HTR-8/SVneo (cell line): ENCODE measurements at regions not wholly inside any gene's neighbourhood (a gene's known extent, or its start where the extent isn't known, plus 50 kb on each side); places are given as distances from the start of the nearest gene placed in this dataset.
"Not testable (repeated sequence)": the region's sequence is repeated elsewhere in the genome, so short reads cannot be mapped to it uniquely, and the experiment has no call there.

Source experiments
- DNase-seq: peaks from one replicate; pipeline ENCODE4 v3.0.0; 2011; ENCODE audit warnings: low spot score, mixed read lengths; ENCODE audit not compliant: insufficient read length
- FAIRE-seq: peaks from 2 replicates; lab custom pipeline; 2011; peaks lifted over from hg19 to GRCh38; lab: Jason Lieb, UNC

DNA sequence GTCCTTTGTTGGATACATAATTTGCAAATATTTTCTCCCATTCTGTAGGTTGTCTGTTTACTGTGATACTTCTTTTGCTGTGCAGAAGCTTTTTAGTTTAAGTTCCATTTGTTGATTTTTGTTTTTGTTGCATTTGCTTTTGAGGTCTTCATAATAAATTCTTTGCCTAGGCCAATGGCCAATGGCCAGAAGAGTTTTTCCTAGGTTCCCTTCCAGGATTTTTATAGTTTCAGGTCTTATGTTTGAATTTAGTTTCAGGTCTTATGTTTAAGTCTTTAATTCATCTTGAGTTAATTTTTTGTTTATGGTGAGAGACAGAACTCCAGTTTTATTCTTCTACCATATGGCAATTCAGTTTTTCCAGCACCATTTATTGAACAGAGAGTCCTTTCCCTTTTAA lies 90.1 kb upstream of the GOT2 start:
- FAIRE-seq (no peak), DNase-seq (no peak)

GRCh38 chr16:58821886-58822285 lies 87.8 kb upstream of the GOT2 start:
- FAIRE-seq (no peak), DNase-seq (no peak)

GRCh38 chr16:58820411-58820810 lies 86.3 kb upstream of the GOT2 start:
- no peak for FAIRE-seq

GRCh38 chr16:58815181-58815888 lies 81.2 kb upstream of the GOT2 start:
- no peak for DNase-seq
- FAIRE-seq = no peak

More at GRCh38 chr16:58820411-58820810, 86.3 kb upstream of the GOT2 start:
- no peak for DNase-seq

- DNase-seq = peak; percentile 62
- peak; percentile 72 for FAIRE-seq
Observed at GRCh38 chr16:58814348-58814801, 80.3 kb upstream of the GOT2 start.

DNA sequence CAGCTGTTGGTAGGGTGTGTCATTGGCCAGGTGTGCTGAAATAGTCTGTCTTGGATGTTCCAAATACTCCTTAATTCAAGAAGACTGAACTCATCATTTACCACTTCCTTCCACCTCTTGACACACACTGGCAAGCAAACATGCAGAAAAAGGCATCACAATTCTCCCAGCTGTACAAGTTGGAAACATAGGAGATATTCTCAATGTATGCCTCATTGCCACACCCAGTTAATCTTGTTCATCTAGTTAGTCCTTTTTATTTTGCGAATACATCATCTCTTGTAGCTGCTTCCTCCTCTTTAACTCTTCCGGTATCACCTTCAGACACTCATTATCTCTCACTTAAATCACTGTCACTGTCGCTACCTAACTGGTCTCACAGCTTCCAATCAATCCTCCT lies 75.1 kb upstream of the GOT2 start:
- DNase-seq (no peak), FAIRE-seq (peak; percentile 69)

DNA sequence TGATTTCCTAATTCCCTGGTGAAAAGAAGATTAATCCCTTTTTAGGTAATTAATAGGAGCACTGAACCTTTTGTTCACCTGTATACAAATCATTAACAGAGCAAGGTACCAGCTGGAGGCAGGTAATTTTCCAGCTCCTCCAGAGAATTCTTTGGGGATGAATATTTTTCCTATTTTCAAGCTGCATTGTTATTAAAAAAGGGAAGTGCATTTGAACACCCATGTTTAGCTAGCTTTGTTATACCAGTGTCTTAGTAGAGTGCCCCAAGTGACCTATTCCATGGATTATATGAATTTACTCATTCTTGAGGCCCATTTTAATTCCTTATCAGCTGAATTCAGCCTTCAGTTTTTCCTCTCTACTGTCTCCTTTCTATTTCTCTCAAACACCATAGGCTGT lies 73.2 kb upstream of the GOT2 start:
- DNase-seq (no peak), FAIRE-seq (no peak)

- DNase-seq = no peak
- no peak for FAIRE-seq
Observed at GRCh38 chr16:58801838-58802237, 67.7 kb upstream of the GOT2 start.

- FAIRE-seq (no peak), DNase-seq (no peak)
Observed at GRCh38 chr16:58797137-58797801, 63.2 kb upstream of the GOT2 start.

DNA sequence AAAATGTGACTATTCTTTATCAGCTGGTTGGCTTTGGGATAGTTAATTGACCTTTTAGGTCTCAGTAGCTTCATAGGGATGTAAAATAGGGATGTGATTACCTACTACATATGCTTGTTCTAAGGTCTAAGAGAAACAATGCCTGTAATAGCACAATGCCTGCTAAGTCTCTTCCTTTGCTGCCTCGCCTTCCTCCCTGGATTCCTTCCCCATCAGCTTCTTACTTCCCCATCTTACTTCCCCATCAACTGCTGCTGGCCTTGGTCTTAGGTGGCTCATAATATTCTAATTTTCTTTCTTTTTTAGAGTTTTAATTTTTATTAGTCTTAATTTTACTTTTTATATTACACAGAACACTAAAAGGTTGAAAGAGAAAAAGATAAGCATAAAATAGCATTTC lies 59.2 kb upstream of the GOT2 start:
- no peak for FAIRE-seq
- no peak for DNase-seq

GRCh38 chr16:58792188-58792587 lies 58.1 kb upstream of the GOT2 start:
- DNase-seq (no peak), FAIRE-seq (no peak)

DNA sequence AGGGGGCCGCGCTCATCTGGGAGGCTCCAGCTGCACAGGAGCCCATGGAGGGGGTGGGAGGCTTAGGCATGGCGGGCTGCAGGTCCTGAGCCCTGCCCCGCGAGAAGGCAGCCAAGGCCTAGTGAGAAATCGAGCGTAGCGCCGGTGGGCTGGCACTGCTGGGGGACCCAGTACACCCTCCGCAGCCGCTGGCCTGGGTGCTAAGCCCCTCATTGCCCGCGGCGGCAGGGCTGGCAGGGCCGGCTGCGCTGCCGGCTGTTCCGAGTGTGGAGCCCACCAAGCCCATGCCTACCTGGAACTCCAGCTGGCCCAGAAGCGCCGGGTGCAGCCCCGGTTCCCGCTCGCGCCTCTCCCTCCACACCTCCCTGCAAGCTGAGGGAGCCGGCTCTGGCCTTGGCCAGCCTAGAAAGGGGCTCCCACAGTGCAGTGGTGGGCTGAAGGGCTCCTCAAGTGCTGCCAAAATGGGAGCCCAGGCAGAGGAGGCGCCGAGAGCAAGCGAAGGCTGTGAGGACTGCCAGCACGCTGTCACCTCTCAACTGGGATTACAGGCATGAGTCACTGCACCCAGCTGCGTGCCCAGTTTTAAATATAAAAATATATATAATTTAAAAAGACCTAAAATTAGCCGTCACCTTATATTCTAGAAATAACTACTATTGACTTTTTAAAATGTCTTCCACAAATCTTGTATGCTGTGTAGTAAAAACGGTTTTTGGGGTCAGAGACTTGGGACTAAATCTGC lies 56.9 kb upstream of the GOT2 start:
- not testable (repeated sequence) for DNase-seq, FAIRE-seq

DNA sequence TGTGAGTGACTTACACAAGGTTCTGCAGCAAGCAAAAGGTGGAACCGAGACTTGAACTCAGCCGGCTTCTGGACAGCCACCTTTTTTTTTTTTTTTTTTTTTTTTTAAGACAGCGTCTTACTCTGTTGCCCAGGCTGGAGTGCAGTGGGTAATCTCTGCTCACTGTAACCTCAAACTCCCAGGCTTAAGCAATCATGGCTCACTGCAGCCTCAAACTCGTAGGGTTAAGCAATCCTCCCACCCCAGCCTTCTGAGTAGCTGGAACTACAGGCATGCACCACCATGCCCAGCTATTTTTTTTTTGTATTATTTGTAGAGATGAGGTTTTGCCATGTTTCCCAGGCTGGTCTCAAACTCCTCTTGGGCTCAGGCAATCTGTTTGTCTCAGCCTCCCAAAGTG lies 55.2 kb upstream of the GOT2 start:
- DNase-seq = no peak
- FAIRE-seq = no peak
